ENCODE measurements at regions not wholly inside any gene's neighbourhood (a gene's known extent, or its start where the extent isn't known, plus 50 kb on each side); places are given as distances from the start of the nearest gene placed in this dataset.

- DNase-seq (ENCODE audit: low spot score): peak; percentile 10
These were observed 184.5 kb upstream of the CRY1 start for GRCh38 chr12:107277855-107278254.

- no peak for DNase-seq (ENCODE audit: low spot score)
These were observed 189.3 kb upstream of the CRY1 start for GRCh38 chr12:107282628-107283027.

DNA sequence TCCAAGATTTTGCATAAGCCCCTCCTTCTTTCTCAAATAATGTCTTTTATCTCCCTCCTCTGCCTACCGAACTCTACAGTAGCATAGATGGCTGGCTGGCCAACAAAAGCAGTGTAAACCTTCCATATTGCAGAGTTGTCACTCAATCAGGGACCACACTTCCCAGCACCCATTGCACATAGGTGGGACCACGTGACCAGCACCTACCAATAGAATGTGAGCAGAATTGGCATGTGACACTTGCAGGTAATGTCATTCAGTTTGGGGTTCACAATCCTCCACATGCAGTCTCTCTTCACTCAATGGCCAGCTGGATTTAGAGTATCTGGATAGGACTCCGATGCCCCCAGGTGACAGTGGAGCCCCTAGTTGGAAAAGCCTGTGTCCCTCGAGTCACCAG is 190.3 kb upstream of the CRY1 start:
- no peak for DNase-seq (ENCODE audit: low spot score)

- no peak for DNase-seq (ENCODE audit: low spot score)
These were observed 191.3 kb upstream of the CRY1 start for GRCh38 chr12:107284692-107285091.

DNA sequence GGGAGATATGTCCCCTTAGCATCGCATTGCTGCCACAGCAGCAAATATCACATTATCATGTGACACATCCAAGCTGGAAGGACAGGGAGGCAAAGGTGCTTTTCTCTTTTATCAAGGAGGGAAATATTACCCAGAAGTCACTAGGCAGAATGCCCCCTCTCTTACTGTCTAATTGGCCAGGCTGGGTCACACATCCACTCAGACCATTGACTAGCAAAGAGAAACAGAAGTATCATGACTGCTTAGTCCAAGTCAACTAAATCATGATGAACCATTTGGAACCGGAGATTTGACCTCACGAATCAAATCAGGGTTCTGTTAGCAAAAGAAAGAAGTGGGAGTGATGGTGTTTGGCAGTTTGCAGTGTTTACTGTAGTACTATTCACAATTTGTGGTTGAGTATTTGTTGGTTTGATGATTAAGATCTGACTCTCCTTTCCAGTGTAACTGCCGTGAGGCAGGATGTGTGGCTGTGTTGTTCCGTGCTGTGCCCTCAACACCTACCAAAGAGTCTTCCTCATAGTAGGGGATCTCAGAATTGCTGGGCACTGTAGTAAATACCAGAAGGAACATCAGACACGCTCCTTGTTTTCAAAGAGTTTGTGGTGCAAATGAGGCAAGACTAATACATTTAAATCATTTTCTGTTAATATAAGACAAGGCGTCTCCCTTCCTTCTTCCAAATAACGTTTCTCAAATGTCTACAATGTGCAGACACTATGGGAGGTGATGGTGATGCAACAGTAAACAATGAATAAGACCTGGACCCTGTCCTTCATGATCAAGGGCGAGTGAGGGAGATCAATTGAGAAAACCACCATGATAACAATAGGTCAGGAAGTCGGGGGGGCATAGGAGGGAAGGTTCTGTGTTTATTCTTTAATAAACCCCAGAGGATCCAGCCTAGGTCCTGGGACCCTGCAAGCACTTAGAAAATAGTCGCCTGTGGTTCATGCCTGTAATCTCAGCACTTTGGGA is 194.4 kb upstream of the CRY1 start:
- no peak for DNase-seq (ENCODE audit: low spot score)

- DNase-seq (ENCODE audit: low spot score): no peak
These were observed 195.2 kb upstream of the CRY1 start for GRCh38 chr12:107288414-107289127.

- DNase-seq (ENCODE audit: low spot score): no peak
These were observed 197.7 kb upstream of the CRY1 start for GRCh38 chr12:107291018-107291417.

DNA sequence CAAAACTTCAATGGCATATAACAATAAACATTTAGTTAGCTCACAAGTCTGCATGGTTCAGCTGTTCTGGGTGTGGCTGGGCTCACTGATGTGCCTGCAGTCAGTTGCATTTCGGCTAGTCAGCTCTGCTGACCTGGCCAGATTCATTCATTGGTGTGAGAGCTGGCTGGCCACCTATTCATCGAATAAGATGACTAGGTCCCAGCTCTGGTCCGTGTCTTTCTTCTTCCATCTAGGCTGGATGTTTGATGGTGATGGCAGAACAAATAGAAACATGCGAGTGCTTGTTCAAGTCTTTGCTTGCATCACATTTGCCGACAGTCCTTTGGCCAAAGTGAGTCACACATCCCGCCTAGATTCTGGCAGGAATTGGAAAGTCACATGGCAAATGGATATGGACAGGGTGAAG is 203.3 kb upstream of the CRY1 start:
- DNase-seq (ENCODE audit: low spot score): no peak

- DNase-seq (ENCODE audit: low spot score): no peak
These were observed 209.4 kb upstream of the CRY1 start for GRCh38 chr12:107302649-107303341.

GRCh38 chr12:107304588-107305532 is 211.5 kb upstream of the CRY1 start:
- DNase-seq (ENCODE audit: low spot score): no peak

DNA sequence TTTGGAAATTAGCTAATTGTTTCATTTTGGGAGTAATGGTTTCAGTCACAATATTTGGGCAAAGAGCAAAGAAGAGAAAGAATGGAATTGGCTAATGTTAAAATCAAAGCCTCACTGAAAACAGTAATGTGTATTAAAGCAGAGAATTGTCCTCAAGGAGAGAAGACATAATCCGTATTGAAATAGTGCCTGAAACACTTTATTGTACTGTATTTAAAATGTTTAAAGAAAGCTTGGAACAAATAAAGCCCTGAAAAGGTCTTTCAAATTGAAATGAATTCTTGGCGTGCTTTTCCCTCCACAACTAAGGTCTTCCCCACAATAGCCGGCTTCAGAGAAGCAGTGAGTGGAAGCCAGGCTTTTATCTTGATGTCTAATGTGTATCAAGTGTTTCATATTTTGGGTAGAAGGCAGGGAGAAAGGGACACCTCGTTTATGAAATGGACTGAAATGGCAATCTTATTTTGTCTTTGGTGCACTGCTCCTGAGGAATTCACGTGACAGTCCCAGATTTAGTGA is 212.9 kb upstream of the CRY1 start:
- no peak for DNase-seq (ENCODE audit: low spot score)

- no peak for DNase-seq (ENCODE audit: low spot score)
These were observed 215.0 kb upstream of the CRY1 start for GRCh38 chr12:107308310-107308709.

DNA sequence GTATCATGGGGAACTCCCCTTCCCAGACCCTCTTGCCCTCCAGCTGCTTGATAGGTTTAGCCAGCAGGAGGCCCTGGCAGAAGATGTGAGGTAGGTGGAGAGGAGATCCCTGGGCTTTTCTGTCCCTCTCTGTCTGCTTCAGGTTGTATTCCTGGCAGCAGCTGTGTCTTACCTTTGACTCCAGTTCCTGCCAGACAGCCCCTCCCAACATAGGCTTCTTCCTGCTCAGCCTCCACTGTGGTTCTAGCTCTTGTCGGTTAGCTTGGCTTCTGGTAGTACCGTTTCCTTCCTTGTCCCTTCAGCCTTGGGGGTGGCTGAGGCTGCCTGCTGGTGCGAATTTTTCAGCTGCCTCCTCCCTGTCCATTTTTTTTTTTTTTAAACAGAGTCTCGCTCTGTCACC is 215.7 kb upstream of the CRY1 start:
- DNase-seq (ENCODE audit: low spot score): no peak

GRCh38 chr12:107310621-107311020 is 217.3 kb upstream of the CRY1 start:
- DNase-seq (ENCODE audit: low spot score): no peak

GRCh38 chr12:107311682-107312081 is 218.3 kb upstream of the CRY1 start:
- DNase-seq (ENCODE audit: low spot score): no peak

- peak; percentile 63 for DNase-seq (ENCODE audit: low spot score)
These were observed 224.6 kb upstream of the CRY1 start for GRCh38 chr12:107317751-107318555.

- no peak for DNase-seq (ENCODE audit: low spot score)
These were observed 225.1 kb upstream of the CRY1 start for GRCh38 chr12:107318556-107318805.

DNA sequence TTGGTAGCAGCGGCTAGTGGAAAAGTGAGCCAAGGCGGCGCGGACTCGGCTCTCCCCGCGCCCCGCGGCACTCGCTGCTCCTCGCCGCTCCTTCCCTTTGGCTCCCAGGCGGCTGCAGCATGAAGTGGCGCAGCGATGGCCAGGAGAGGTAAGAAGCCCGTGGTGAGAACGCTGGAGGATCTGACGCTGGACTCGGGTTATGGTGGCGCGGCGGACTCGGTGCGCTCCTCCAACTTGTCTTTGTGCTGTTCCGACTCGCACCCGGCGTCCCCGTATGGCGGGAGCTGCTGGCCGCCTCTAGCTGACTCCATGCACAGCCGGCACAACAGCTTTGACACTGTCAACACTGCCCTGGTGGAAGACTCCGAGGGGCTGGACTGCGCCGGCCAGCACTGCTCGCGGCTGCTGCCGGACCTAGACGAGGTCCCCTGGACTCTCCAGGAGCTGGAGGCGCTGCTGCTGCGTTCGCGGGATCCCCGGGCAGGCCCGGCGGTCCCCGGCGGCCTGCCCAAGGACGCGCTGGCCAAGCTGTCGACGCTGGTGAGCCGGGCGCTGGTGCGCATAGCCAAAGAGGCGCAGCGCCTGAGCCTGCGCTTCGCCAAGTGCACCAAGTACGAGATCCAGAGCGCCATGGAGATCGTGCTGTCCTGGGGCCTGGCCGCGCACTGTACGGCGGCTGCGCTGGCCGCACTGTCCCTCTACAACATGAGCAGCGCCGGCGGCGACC is 225.6 kb upstream of the CRY1 start:
- no peak for DNase-seq (ENCODE audit: low spot score)

DNA sequence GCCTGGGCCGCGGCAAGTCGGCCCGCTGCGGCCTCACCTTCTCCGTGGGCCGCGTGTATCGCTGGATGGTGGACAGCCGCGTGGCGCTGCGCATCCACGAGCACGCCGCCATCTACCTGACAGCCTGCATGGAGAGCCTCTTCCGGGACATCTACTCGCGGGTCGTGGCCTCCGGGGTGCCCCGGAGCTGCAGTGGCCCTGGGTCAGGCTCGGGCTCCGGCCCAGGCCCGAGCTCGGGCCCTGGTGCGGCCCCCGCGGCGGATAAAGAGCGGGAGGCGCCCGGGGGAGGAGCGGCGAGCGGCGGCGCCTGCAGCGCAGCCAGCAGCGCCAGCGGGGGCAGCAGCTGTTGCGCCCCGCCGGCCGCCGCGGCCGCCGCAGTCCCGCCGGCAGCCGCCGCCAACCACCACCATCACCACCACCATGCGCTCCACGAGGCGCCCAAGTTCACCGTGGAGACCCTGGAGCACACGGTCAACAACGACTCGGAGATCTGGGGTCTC is 226.2 kb upstream of the CRY1 start:
- DNase-seq (ENCODE audit: low spot score): no peak

Measured in Ammon's horn (tissue), 1 donor.